Globus pallidus (tissue), 1 donor: ENCODE measurements at regions not wholly inside any gene's neighbourhood (a gene's known extent, or its start where the extent isn't known, plus 50 kb on each side); places are given as distances from the start of the nearest gene placed in this dataset.

ENCODE experiments used
- DNase-seq: peaks from one replicate; pipeline ENCODE4 v3.0.0-alpha.2; 2015; ENCODE audit warnings: low spot score

DNA sequence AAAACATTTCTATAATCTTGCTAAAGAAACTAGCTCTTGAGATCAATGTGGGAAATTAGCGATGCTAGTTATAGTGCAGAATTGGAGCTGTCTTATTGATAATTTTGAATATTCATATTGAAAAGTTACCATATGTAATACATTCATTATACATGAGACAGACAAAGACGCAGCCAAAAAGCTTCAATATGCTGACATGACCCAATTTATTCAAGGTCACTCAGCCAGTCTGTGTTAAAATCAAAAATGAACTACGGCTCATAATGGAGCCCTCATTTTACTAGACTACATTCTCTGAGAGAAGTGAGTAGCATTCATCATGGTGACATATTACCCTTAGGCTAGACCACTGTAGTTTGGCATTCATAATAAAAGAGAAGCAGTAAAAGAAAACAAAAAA lies 107.3 kb upstream of the GABRG2 start:
- no peak for DNase-seq

DNA sequence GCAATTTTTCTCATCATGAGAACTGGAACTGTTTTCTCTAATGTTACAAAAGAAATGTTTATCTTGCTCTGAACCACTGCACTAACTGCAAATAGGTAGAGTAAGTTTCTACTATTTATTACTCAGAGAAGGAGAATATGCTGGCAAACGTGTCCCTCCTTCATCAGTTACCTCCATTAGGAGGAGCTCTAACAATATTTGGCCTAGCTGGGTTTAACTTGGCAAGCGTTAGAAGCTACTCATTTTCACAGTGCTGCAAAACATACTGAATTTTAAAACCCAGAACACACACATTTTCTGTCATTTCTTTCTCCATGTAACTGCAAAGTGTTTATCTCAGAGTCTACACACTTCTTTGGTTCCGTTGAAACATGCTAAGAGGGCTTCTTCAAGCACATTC lies 101.0 kb upstream of the GABRG2 start:
- peak; percentile 48 for DNase-seq

DNA sequence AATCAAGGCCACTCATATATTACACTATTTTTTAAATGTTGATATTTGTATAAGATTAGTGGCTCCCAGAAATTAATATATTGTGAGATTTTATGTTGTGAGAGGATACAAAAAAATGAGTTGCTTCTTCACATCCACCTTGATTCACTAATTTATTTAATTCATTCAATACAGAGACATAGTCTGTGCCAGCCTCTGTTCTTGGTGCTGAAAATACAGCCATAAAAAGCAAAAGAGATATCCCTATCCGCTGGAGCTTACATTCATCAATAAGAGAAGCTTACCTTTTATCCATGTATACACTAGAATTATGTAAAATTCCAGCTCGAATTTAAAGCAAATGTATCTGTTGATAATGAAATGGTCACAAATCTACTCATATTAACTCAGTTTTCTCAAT lies 92.2 kb upstream of the GABRG2 start:
- DNase-seq, result no peak

DNA sequence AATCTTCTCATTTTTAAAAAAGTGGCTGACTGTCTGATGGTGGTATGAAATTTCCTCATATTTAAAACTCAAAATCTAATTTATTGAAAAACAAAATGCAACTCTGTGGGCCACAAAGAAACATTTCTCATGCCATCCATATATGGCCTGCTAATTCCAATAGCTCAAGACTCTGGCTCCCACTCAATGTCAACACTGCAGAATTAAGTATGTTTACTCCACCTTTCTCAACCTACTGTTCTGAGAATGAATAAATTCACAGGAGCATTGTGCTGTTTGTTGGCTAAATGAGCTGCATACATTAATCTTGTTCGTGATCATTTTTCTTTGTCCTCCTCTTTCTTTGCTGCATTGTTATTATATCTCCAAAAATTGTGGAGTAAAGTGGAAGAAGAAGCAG lies 79.5 kb upstream of the GABRG2 start:
- no peak for DNase-seq
